ENCODE measurements at regions not wholly inside any gene's neighbourhood (a gene's known extent, or its start where the extent isn't known, plus 50 kb on each side); places are given as distances from the start of the nearest gene placed in this dataset.

- no peak for TF ChIP-seq RFX5 (IDR thresholded peaks at IDR 0.05; ENCODE audit: borderline replicate concordance, low read depth, low read length)
These were observed 246.1 kb downstream of the SHQ1 start (continued) for GRCh38 chr3:72601983-72602750.

Data from H1 (cell line).